SK-N-SH (cell line): ENCODE measurements at regions not wholly inside any gene's neighbourhood (a gene's known extent, or its start where the extent isn't known, plus 50 kb on each side); places are given as distances from the start of the nearest gene placed in this dataset.

Source experiments
- CTCF ChIA-PET: fragments of 300-600, 350-600 bp; formaldehyde crosslinking; extraction: SDS; loops from one replicate; lab custom pipeline; 2021; lab: Yijun Ruan, JAX
- POLR2A ChIA-PET: fragments of 350-600 bp; sonication (Branson Sonifier 250); formaldehyde crosslinking; extraction: SDS; loops from one replicate; lab custom pipeline; 2020; ENCODE audit warnings: antibody characterized with exemption, inconsistent platforms; lab: Yijun Ruan, JAX
- DNase-seq: peaks from one replicate; pipeline ENCODE4 v3.0.0; 2012
- H2AFZ ChIP-seq: fragments of 200-600 bp; sonication (generic); 2 replicates; pipeline ENCODE4 v1.8.1; 2016; ENCODE audit warnings: antibody characterized with exemption, mild to moderate bottlenecking, low read depth
- H3F3A ChIP-seq: fragments of 200-600 bp; sonication (generic); replicated peaks from 2 replicates; pipeline ENCODE3; 2016; ENCODE audit warnings: antibody characterized with exemption, mild to moderate bottlenecking; ENCODE audit not compliant: insufficient read depth
- H3K27ac ChIP-seq, 2 experiments: fragments of 200-500 bp in 1 of 2; fragments of 200-600 bp in 1 of 2; sonication (Bioruptor generic) in 1 of 2; sonication (generic), shearing (Covaris generic) in 1 of 2; 2 replicates each; pipeline versions ENCODE4 v1.5.1 to v1.6.1; 2014 to 2016; ENCODE audit warnings: low read depth in 2 of 2, inconsistent platforms in 1 of 2, low read length in 1 of 2, mild to moderate bottlenecking in 1 of 2, mixed read lengths in 1 of 2
- H3K27me3 ChIP-seq: fragments of 200-600 bp; sonication (generic), shearing (Covaris generic); 2 replicates; pipeline ENCODE4 v1.6.1; 2016; ENCODE audit warnings: mixed run types; ENCODE audit not compliant: insufficient read depth
- H3K36me3 ChIP-seq, 2 experiments: fragments of 200-500 bp in 1 of 2; fragments of 200-600 bp in 1 of 2; sonication (Bioruptor generic) in 1 of 2; sonication (generic) in 1 of 2; replicated peaks in 1 of 2; 2 replicates each; pipeline versions ENCODE3 to v1.5.1; 2014 to 2016; ENCODE audit warnings: low read length in 1 of 2, mild to moderate bottlenecking in 1 of 2; ENCODE audit not compliant: insufficient read depth in 2 of 2, control insufficient read depth in 1 of 2
- H3K4me1 ChIP-seq, 2 experiments: fragments of 200-500 bp in 1 of 2; fragments of 200-600 bp in 1 of 2; sonication (Bioruptor generic) in 1 of 2; sonication (generic), shearing (Covaris generic) in 1 of 2; 2 replicates each; pipeline versions ENCODE4 v1.5.1 to v1.6.1; 2014 to 2016; ENCODE audit warnings: low read depth in 1 of 2, low read length in 1 of 2, mixed run types in 1 of 2; ENCODE audit not compliant: insufficient read depth in 2 of 2, control insufficient read depth in 1 of 2
- H3K4me2 ChIP-seq: fragments of 200-600 bp; sonication (generic), shearing (Covaris generic); 2 replicates; pipeline ENCODE4 v1.6.1; 2017; ENCODE audit warnings: mixed run types
- H3K4me3 ChIP-seq, 2 experiments: fragments of 200-500 bp in 1 of 2; fragments of 200-600 bp in 1 of 2; sonication (Bioruptor generic) in 1 of 2; sonication (generic), shearing (Covaris generic) in 1 of 2; 2 replicates each; pipeline versions ENCODE4 v1.5.1 to v1.8.1; 2014 to 2016; ENCODE audit warnings: low read depth in 2 of 2, inconsistent platforms in 1 of 2, low read length in 1 of 2, mild to moderate bottlenecking in 1 of 2, mixed read lengths in 1 of 2, moderate library complexity in 1 of 2
- H3K79me2 ChIP-seq: fragments of 200-600 bp; sonication (generic); 2 replicates; pipeline ENCODE4 v1.8.1; 2017; ENCODE audit warnings: mild to moderate bottlenecking; ENCODE audit not compliant: insufficient read depth
- H3K9ac ChIP-seq: fragments of 200-600 bp; sonication (generic); 2 replicates; pipeline ENCODE4 v1.6.1; 2017; ENCODE audit warnings: mixed run types
- H3K9me2 ChIP-seq: fragments of 200-600 bp; sonication (generic); 2 replicates; pipeline ENCODE4 v1.6.1; 2017; ENCODE audit warnings: mixed run types
- H3K9me3 ChIP-seq: fragments of 200-600 bp; sonication (generic); 2 replicates; pipeline ENCODE4 v1.6.1; 2017; ENCODE audit warnings: mixed run types, mild to moderate bottlenecking, moderate library complexity
- H4K20me1 ChIP-seq: fragments of 200-600 bp; sonication (generic); 2 replicates; pipeline ENCODE4 v1.6.1; 2017; ENCODE audit warnings: mild to moderate bottlenecking, mixed run types; ENCODE audit not compliant: insufficient read depth
- CHD2 ChIP-seq: fragments of 150-350 bp; IDR thresholded peaks from 2 replicates; pipeline ENCODE4 v1.6.1; 2018; ENCODE audit warnings: low read length; ENCODE audit not compliant: partially characterized antibody
- ELF1 ChIP-seq: IDR thresholded peaks from 2 replicates; pipeline ENCODE4 v1.4.0; 2012
- EP300 ChIP-seq, 2 experiments: IDR thresholded peaks; 2 replicates each; pipeline versions ENCODE4 v1.4.0 to v1.6.1; 2012; ENCODE audit warnings: borderline replicate concordance in 1 of 2, low read depth in 1 of 2, low read length in 1 of 2
- EZH2phosphoT487 ChIP-seq: fragments of 200-600 bp; sonication (generic); IDR thresholded peaks from 2 replicates; pipeline ENCODE4 v1.6.1; 2017; ENCODE audit warnings: low read depth, mixed run types, mild to moderate bottlenecking, antibody characterized with exemption, moderate library complexity, borderline replicate concordance
- FOXM1 ChIP-seq: IDR thresholded peaks from 2 replicates; pipeline ENCODE4 v1.4.0; 2012; ENCODE audit warnings: low read depth, mild to moderate bottlenecking
- GATA2 ChIP-seq: sonication (generic); formaldehyde crosslinking; IDR thresholded peaks from 2 replicates; pipeline ENCODE4 v1.5.0; 2020; ENCODE audit warnings: mild to moderate bottlenecking, missing genetic modification reagents
- IRF3 ChIP-seq: fragments of 150-350 bp; IDR thresholded peaks from 2 replicates; pipeline ENCODE4 v1.6.1; 2016; ENCODE audit warnings: mild to moderate bottlenecking, low read depth, low read length
- MXI1 ChIP-seq: IDR thresholded peaks from 2 replicates; pipeline ENCODE4 v1.6.1; 2012; ENCODE audit warnings: mild to moderate bottlenecking, low read depth, low read length, improper control_type of control experiment
- NFIC ChIP-seq: IDR thresholded peaks from 2 replicates; pipeline ENCODE4 v1.4.0; 2012; ENCODE audit warnings: borderline replicate concordance
- NRF1 ChIP-seq: IDR thresholded peaks from 2 replicates; pipeline ENCODE4 v1.6.1; 2012; ENCODE audit warnings: low read depth, mild to moderate bottlenecking, low read length
- POLR2AphosphoS5 ChIP-seq: IDR thresholded peaks from 2 replicates; pipeline ENCODE4 v1.6.1; 2012; ENCODE audit warnings: low read depth, low read length
- RCOR1 ChIP-seq: fragments of 150-350 bp; IDR thresholded peaks from 2 replicates; pipeline ENCODE4 v1.6.1; 2017; ENCODE audit warnings: antibody characterized with exemption, low read length
- RXRA ChIP-seq: IDR thresholded peaks from 2 replicates; pipeline ENCODE4 v1.4.0; 2012; ENCODE audit warnings: low read depth, mild to moderate bottlenecking, borderline replicate concordance
- SIN3A ChIP-seq: IDR thresholded peaks from 2 replicates; pipeline ENCODE4 v1.6.1; 2012; ENCODE audit warnings: low read depth, mild to moderate bottlenecking, low read length, moderate library complexity, borderline replicate concordance
- TAF1 ChIP-seq: IDR thresholded peaks from 2 replicates; pipeline ENCODE4 v1.6.1; 2012; ENCODE audit warnings: low read depth, mild to moderate bottlenecking, low read length, moderate library complexity, borderline replicate concordance
- TCF12 ChIP-seq: IDR thresholded peaks from 2 replicates; pipeline ENCODE4 v1.4.0; 2012
- TEAD4 ChIP-seq: IDR thresholded peaks from 2 replicates; pipeline ENCODE4 v1.4.0; 2012; ENCODE audit warnings: mild to moderate bottlenecking, borderline replicate concordance; ENCODE audit not compliant: insufficient read depth
- USF1 ChIP-seq: IDR thresholded peaks from 2 replicates; pipeline ENCODE4 v1.4.0; 2012; ENCODE audit warnings: low read depth, borderline replicate concordance
- YY1 ChIP-seq: IDR thresholded peaks from 2 replicates; pipeline ENCODE4 v1.4.0; 2012; ENCODE audit warnings: low read depth, mild to moderate bottlenecking
- WGBS: methylation state at CpG from one replicate; pipeline ENCODE4 v1.1.6; 2017; ENCODE audit warnings: low lambda C conversion rate; 5-methylcytosine and 5-hydroxymethylcytosine counted together
- TF ChIP-seq, protein P1 (sequence below): IDR thresholded peaks from 2 replicates; pipeline ENCODE4; 2012

GRCh38 chr13:104595511-104595910, 1529.3 kb upstream of the SLC10A2 start:
- Histone ChIP-seq H2AFZ (no peak overlapping the region), H3K9ac (no peak overlapping the region), H3K36me3 (no peaks in the 10 kb centered on the region), H3K9me3 (no peaks in the 10 kb centered on the region), H3K27ac (no peak overlapping the region), H3K4me2 (no peak overlapping the region), H3K9me2 (no peaks in the 10 kb centered on the region), H4K20me1 (no peaks in the 10 kb centered on the region), H3K27me3 (no peaks in the 10 kb centered on the region), H3F3A (peaks cover 10% of the 10 kb centered on the region), H3K4me3 (no peak overlapping the region), H3K79me2 (no peaks in the 10 kb centered on the region), H3K4me1 (peaks cover 2 to 10% of the 10 kb centered on the region in 2 experiments; a peak in 2 of 4 replicates)
- no peak for DNase-seq
- WGBS: 46% methylated on average over 3 of the region's 3 CpGs
- ChIA-PET POLR2A (no interaction called here), CTCF (no interaction called here)
- TF ChIP-seq NFIC (no peak), NRF1 (no peak), TEAD4 (no peak), YY1 (no peak), GATA2 (no peak), SIN3A (no peak), MXI1 (no peak), ELF1 (no peak), CHD2 (no peak), FOXM1 (no peak), EP300 (IDR thresholded peaks at IDR 0.05; ENCODE audit: borderline replicate concordance in 1 of 2, low read depth in 1 of 2, low read length in 1 of 2) (no peak), TCF12 (no peak), POLR2AphosphoS5 (no peak), EZH2phosphoT487 (no peak), USF1 (no peak), RCOR1 (no peak), TAF1 (no peak)
- TF ChIP-seq, protein P1, sequence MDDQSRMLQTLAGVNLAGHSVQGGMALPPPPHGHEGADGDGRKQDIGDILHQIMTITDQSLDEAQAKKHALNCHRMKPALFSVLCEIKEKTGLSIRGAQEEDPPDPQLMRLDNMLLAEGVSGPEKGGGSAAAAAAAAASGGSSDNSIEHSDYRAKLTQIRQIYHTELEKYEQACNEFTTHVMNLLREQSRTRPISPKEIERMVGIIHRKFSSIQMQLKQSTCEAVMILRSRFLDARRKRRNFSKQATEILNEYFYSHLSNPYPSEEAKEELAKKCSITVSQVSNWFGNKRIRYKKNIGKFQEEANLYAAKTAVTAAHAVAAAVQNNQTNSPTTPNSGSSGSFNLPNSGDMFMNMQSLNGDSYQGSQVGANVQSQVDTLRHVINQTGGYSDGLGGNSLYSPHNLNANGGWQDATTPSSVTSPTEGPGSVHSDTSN: no peak

DNA sequence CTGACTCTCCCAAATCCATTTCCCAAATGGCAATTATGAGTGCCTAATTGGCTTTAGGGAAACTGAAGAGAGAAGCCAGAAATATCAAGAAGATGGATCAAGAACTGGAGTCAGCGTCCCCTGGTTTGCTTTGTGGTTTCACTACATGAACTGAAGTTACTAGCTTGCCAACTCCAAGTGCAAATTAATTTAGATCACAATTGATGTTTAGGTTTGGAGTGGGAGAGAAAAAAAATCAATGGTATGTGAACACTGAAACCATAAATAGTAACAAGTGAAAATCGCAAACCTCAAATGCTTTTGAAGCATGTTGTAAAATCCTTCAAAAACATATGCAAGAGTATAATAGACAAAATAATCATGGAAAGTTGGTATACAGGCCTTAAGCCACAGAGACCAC, 1528.6 kb upstream of the SLC10A2 start:
- peaks cover 10% of the 10 kb centered on the region for H3F3A ChIP-seq
- WGBS: 72% methylated on average over 2 of the region's 2 CpGs
- DNase-seq: no peak

More for the DNA sequence above, 1528.6 kb upstream of the SLC10A2 start:
- no peak overlapping the region for H3K4me3 ChIP-seq
- no peak for TF ChIP-seq IRF3
- no peak for TF ChIP-seq TCF12
- TF ChIP-seq RXRA: no peak
- ChIA-PET POLR2A (no interaction called here), CTCF (no interaction called here)
- H3K4me2 ChIP-seq: no peak overlapping the region
- no peak overlapping the region for H3K9ac ChIP-seq
- no peaks in the 10 kb centered on the region for H3K79me2 ChIP-seq
- no peak overlapping the region for H2AFZ ChIP-seq
- no peak overlapping the region for H3K27ac ChIP-seq
- H3K27me3 ChIP-seq: no peaks in the 10 kb centered on the region
- H3K9me2 ChIP-seq: no peaks in the 10 kb centered on the region
- H3K9me3 ChIP-seq: no peaks in the 10 kb centered on the region
- no peaks in the 10 kb centered on the region for H4K20me1 ChIP-seq
- peaks cover 2 to 10% of the 10 kb centered on the region in 2 experiments; a peak in 2 of 4 replicates for H3K4me1 ChIP-seq
- no peaks in the 10 kb centered on the region for H3K36me3 ChIP-seq
